OCI-LY3 (cell line): ENCODE measurements at regions not wholly inside any gene's neighbourhood (a gene's known extent, or its start where the extent isn't known, plus 50 kb on each side); places are given as distances from the start of the nearest gene placed in this dataset.

Source experiments
- EZH2phosphoT487 ChIP-seq: fragments of 200-600 bp; shearing (Covaris generic); IDR thresholded peaks from 2 replicates; pipeline ENCODE4 v1.6.1; 2018; ENCODE audit warnings: antibody characterized with exemption, mixed run types, low read depth
- TF ChIP-seq, protein P1 (sequence below): fragments of 200-600, 300-600 bp; sonication (generic); IDR thresholded peaks from 2 replicates; pipeline ENCODE4 v1.5.1; 2014; ENCODE audit warnings: antibody characterized with exemption, low read length, low read depth

DNA sequence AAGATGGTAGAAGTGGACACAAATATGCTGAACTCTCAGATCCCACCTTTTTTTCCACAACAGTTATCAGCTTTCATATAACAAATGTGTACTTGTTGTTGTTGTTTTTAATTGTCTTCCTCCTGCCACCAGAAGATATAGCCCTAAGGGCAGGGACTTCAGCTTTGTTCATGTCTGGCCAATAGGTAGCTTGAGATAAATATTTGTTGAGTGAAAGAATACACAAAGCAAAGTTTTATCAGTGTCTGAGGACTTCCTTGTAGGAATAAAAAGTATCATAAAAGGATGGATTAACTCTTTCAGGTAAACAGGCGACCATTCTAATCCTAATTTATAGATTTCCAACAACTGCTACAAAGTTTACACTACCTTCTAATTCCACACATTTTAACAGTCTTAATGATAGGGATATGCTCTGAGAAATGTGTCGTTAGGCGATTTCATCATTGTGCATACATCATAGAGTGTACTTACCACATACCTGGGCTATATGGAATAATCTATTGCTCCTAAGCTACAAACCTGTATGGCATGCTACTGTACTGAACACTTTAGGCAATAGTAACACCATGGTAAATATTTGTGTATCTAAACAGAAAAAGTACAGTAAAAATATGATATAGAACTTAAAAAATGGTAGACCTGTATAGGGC lies 186.1 kb downstream of the ATOH1 start:
- TF ChIP-seq, protein P1, sequence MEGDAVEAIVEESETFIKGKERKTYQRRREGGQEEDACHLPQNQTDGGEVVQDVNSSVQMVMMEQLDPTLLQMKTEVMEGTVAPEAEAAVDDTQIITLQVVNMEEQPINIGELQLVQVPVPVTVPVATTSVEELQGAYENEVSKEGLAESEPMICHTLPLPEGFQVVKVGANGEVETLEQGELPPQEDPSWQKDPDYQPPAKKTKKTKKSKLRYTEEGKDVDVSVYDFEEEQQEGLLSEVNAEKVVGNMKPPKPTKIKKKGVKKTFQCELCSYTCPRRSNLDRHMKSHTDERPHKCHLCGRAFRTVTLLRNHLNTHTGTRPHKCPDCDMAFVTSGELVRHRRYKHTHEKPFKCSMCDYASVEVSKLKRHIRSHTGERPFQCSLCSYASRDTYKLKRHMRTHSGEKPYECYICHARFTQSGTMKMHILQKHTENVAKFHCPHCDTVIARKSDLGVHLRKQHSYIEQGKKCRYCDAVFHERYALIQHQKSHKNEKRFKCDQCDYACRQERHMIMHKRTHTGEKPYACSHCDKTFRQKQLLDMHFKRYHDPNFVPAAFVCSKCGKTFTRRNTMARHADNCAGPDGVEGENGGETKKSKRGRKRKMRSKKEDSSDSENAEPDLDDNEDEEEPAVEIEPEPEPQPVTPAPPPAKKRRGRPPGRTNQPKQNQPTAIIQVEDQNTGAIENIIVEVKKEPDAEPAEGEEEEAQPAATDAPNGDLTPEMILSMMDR: no peak
- TF ChIP-seq EZH2phosphoT487: no peak
